Tibial artery (tissue), 4 donors: ENCODE measurements at regions not wholly inside any gene's neighbourhood (a gene's known extent, or its start where the extent isn't known, plus 50 kb on each side); places are given as distances from the start of the nearest gene placed in this dataset.

ENCODE experiments used
- DNase-seq, 2 donors: peaks; one replicate each; pipeline ENCODE4 v3.0.0-alpha.2; 2019
- H3K27ac ChIP-seq, 2 donors: fragments of 200-600 bp; sonication (generic) in 1 of 2; 1 replicate in 1 of 2; 2 replicates in 1 of 2; pipeline ENCODE4 v1.5.1; 2018 to 2019; ENCODE audit warnings: mild to moderate bottlenecking in 1 of 2
- H3K27me3 ChIP-seq, 2 donors: fragments of 200-600 bp; sonication (generic) in 1 of 2; one replicate each; pipeline versions ENCODE4 v1.5.1 to v1.6.0; 2016 to 2019
- H3K36me3 ChIP-seq, 3 donors: fragments of 200-600 bp; sonication (generic) in 2 of 3; one replicate each; pipeline ENCODE4 v1.5.1; 2016 to 2019; ENCODE audit warnings: mild to moderate bottlenecking in 2 of 3
- H3K4me1 ChIP-seq, 4 donors: fragments of 200-600 bp; sonication (generic) in 2 of 4; 1 replicate in 3 of 4; 2 replicates in 1 of 4; pipeline ENCODE4 v1.5.1; 2016 to 2019
- H3K4me3 ChIP-seq, 2 donors: fragments of 200-600 bp; sonication (generic) in 1 of 2; 1 replicate in 1 of 2; 2 replicates in 1 of 2; pipeline ENCODE4 v1.5.1; 2018 to 2019; ENCODE audit warnings: mild to moderate bottlenecking in 2 of 2
- H3K9me3 ChIP-seq, 3 donors: fragments of 200-600 bp; sonication (generic) in 1 of 3; one replicate each; pipeline ENCODE4 v1.5.1; 2016 to 2019
- CTCF ChIP-seq, 2 experiments: fragments of 200-600 bp in 1 of 2; fragments of 450-650 bp in 1 of 2; IDR thresholded peaks; one replicate each; pipeline ENCODE4 v1.5.1; 2017 to 2019; ENCODE audit warnings: antibody characterized with exemption in 2 of 2, mild to moderate bottlenecking in 1 of 2, moderate library complexity in 1 of 2
- intact Hi-C: fragments of 100-400 bp; cut with DNase I; formaldehyde crosslinking; loops from one replicate; pipeline ENCODE4 v1.15.0; 2023; ENCODE audit warnings: low total_unique reads

DNA sequence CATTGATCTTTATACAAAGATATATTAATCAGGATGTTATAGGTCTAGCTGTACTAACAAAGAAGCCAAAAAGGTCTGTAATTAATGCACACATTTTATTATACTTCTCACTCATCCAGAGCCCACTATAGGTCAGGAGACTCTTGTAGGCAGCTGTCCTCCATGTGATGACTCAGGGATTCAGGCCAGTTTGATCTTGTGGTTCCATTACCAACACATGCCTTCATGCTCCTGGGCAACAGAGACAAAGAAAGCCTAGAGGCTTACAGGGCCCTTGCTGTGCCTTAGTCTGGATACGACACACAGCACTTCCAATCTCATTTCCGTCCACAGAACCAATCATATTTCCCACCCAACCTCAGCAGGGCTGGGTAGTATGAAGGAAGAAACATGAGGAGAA lies 150.3 kb upstream of the NCAM1 start:
- Histone ChIP-seq H3K27me3 (no peaks in the 10 kb centered on the region), H3K9me3 (no peaks in the 10 kb centered on the region), H3K36me3 (no peaks in the 10 kb centered on the region), H3K4me3 (no peak overlapping the region), H3K27ac (no peak overlapping the region), H3K4me1 (no peaks in the 10 kb centered on the region)
- no peak for DNase-seq
- no peak for TF ChIP-seq CTCF (IDR thresholded peaks at IDR 0.05)
- intact Hi-C loops: no loop called here

- no peaks in the 10 kb centered on the region for H3K27me3 ChIP-seq
- H3K9me3 ChIP-seq: no peaks in the 10 kb centered on the region
- TF ChIP-seq CTCF (IDR thresholded peaks at IDR 0.05): no peak
- intact Hi-C loops: no loop called here
- H3K4me3 ChIP-seq: no peak overlapping the region
- no peak for DNase-seq
- H3K27ac ChIP-seq: no peak overlapping the region
- no peaks in the 10 kb centered on the region for H3K36me3 ChIP-seq
- H3K4me1 ChIP-seq: no peaks in the 10 kb centered on the region
Measured at GRCh38 chr11:112811783-112812182, 149.4 kb upstream of the NCAM1 start.

DNA sequence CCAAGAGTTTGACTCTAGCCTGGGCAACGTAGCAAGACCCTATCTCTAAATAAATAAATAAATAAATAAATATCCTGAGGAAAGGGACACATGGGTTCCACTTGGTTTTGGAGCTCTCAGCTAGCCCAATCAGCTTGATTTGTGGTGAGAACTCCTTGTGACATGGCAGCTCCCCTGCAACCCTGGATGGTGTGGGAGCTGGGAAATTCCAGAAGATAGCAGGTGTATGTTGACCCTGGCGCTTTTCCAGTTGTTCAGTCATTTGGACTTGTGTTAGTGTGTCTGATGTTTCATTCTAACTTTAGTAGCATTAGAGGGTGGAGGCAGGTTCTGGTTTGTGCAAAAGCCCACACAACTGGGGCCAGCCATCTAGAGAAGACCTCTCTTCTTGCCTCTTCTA lies 148.5 kb upstream of the NCAM1 start:
- no peak for TF ChIP-seq CTCF (IDR thresholded peaks at IDR 0.05)
- H3K27me3 ChIP-seq: no peaks in the 10 kb centered on the region
- DNase-seq: no peak
- H3K36me3 ChIP-seq: no peaks in the 10 kb centered on the region
- intact Hi-C loops: no loop called here
- H3K27ac ChIP-seq: no peak overlapping the region
- no peak overlapping the region for H3K4me3 ChIP-seq
- no peaks in the 10 kb centered on the region for H3K4me1 ChIP-seq
- no peaks in the 10 kb centered on the region for H3K9me3 ChIP-seq

GRCh38 chr11:112814168-112814567 lies 147.1 kb upstream of the NCAM1 start:
- intact Hi-C loops: no loop called here
- Histone ChIP-seq H3K9me3 (no peaks in the 10 kb centered on the region), H3K4me1 (no peaks in the 10 kb centered on the region), H3K36me3 (no peaks in the 10 kb centered on the region), H3K27ac (no peak overlapping the region), H3K4me3 (no peak overlapping the region), H3K27me3 (no peaks in the 10 kb centered on the region)
- DNase-seq: no peak
- no peak for TF ChIP-seq CTCF (IDR thresholded peaks at IDR 0.05)

DNA sequence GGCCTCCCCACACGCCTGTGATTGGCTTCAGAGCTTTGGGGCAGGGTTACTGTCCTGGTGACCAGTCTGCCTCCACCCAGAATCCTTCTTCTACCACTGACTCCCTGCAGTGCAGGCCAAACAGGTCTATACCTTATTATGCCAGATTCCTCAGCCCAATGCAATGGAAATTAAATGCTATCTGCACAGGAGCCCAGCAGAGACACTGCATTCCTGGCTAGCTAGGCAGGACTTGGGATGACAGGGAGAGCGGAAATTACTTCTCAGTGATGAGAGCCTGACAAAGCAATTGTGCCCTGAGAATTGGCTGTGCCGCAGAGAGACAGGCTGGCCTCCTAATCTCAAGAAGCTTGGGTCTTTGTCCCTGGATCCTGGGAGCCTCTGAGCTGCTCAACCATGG lies 143.8 kb upstream of the NCAM1 start:
- intact Hi-C loops: no loop called here
- TF ChIP-seq CTCF (IDR thresholded peaks at IDR 0.05): no peak

More for the DNA sequence above, 143.8 kb upstream of the NCAM1 start:
- H3K27ac ChIP-seq: no peak overlapping the region
- no peak for DNase-seq
- H3K27me3 ChIP-seq: no peaks in the 10 kb centered on the region
- H3K4me1 ChIP-seq: no peaks in the 10 kb centered on the region
- H3K36me3 ChIP-seq: no peaks in the 10 kb centered on the region
- no peaks in the 10 kb centered on the region for H3K9me3 ChIP-seq
- H3K4me3 ChIP-seq: no peak overlapping the region
